ACHN (cell line): ENCODE measurements at regions not wholly inside any gene's neighbourhood (a gene's known extent, or its start where the extent isn't known, plus 50 kb on each side); places are given as distances from the start of the nearest gene placed in this dataset.
A peak's percentile ranks its signal among the peaks of the same experiment; 100 is the strongest.

Experiments
- DNase-seq: peaks from one replicate; pipeline ENCODE4 v3.0.0-alpha.2; 2015
- in situ Hi-C: cut with HindIII; loops from 2 replicates; pipeline ENCODE4 v1.10.0; 2017; ENCODE audit warnings: low sequenced_read_pairs, low pct_ligation_motif_present, low pct_unique_long_range_greater_than_20kb

DNA sequence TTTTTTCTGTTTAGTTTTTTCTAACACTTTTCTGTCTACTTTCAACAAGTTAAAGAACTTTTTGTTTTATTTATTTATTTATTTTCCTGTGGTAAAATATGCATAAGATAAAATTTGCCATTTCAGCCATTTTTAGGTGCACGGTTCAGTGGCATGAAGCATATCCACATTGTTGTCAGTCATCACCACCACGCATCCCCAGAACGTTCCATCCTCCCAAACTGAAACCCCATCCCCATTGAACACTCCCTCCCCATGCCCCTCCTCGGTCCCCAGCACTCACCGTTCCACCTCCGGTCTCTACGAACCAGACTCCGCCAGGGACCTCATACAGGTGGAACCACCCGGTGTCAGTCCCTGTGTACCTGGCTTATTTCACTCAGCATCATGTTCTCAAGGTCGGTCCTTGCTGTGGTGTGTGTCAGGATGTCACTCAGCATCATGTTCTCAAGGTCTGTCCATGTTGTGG lies 118.1 kb downstream of the SIK1 start:
- in situ Hi-C loops, result no loop called here
- no peak for DNase-seq

DNA sequence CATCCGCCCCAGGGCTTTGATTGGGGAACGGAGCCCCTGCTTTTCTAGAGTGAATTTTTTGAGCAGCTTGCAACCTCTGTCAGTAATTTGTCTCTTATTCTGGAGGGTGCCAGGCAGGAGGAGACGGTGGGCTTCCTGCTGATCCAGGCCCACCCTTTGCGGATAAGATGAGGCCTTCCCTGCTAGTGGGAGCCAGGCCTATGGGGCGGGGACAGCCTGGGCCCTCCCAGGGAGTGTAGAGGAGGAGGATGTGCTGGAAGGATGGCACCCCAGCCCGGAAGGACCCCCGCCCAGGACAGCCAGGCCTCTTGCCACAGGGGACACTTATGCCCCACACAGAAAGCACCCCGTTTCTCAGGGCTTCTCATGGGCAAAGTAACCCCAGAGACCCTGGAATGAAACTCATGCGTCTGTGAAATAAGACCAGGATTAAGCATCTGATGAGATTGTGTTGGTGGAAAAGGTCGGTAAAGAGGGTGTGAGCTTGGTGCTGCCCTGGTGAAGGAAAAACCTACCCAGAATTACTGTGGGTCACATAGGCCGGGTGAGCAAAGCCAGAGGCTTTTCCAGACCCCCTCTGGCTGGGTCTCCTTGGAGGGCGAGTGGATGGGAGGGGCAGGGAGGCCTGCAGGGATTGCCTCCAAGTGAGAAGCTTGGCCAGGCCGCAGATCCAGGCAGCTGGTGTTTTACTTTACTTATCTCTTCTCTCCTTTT lies 118.7 kb downstream of the SIK1 start:
- in situ Hi-C loops, result no loop called here
- DNase-seq, result no peak

DNA sequence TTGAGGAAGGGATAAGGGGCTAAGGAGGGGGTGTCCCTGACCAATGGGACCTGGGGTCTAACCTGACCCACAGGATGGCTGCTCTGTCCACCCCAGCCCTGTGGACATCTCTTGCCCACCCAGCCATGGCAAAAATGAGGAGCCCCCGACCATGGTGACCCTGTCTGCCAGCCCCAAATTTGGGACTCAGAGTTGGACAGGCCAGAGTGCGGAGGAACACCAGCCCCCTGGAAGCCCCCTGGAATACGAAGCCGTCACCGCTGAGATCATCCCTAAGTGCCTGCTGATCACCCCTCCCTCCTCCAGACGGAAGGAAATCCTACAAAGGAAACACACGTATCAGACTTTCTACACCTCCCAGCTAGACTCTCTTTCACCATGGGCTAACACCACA lies 119.3 kb downstream of the SIK1 start:
- in situ Hi-C loops, result no loop called here
- no peak for DNase-seq

DNA sequence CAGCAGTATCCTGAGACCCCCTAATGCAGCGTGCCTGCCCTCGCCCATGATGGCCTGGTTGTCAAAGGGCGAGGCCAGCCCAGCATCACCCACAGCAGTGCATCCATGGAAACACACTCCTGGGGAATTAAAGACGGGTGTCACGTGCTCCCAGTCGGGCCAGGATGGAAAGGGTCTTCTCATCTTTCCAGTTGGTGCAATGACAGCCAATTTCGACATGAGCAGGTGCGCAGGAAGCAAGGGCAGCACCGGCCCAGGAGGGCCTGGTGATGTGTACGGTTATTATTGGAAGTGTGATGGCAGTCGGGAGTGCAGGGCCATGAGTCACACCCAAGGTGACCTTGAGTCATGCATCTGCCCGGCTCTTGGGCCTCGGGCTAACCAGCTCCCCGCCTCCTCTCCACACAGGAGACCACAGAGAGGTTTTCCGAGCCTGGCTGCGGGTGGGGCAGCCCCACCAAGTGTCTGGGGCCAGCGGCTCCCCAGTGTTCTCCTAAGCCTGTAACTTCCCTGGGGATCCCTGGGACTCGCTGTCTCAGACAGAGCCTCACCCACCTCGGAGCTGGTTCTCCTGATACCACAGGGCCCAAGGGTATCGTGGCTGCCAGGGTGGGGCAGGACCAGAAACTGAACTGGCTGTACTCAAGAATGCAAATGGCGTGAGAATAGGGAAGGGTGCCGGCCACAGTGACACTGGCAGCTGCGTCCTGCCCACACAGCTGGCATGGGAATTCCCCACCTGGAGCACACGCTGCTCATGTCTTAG lies 119.8 kb downstream of the SIK1 start:
- peak; percentile 54 for DNase-seq
- in situ Hi-C loops, result no loop called here

DNA sequence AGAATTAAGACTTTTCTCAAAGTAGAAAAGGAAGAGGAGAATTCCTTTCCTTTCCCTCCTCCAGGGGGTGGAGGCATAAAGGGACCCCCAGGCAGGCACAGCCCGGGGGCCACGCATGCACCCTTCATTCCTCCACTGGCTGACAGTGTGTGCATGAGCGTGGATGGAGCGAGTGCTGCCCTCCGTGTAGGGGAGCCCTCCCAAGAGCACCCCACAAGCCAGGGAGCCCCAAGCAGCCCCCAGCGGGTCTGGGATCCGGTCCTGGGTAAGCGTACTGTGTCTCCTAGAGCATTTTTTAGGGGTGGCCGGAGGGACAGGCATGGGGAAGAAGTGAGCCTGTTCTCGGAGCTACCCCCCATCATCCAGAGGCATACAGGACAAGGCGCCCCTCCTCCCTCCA lies 120.5 kb downstream of the SIK1 start:
- in situ Hi-C loops, result no loop called here

DNA sequence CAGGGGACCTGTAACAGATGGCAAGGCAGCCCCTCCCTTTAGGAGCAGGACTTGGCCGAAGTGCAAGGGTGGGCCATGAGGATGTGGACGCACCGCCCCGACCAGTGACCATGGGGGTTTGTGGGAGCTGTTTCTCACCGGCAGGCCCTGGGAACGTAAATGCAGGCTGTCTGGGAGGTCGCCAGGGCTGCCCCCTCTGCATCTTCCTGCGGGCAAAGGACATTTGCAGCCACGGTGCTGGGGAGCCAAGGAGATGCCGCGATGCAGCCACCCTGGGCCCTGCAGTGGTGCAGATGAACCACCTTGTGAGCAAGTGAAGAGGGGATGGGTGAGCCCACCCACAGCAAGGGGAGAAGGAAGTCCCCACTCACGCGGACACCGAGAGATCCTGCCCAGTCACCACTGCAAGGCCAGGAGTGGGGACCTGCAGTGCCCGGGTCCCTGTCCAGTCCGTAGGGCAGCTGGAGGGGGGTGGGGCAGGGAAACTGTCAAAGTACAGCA lies 121.1 kb downstream of the SIK1 start:
- no peak for DNase-seq
- in situ Hi-C loops, result no loop called here

More for the DNA sequence above, 120.5 kb downstream of the SIK1 start:
- no peak for DNase-seq

DNA sequence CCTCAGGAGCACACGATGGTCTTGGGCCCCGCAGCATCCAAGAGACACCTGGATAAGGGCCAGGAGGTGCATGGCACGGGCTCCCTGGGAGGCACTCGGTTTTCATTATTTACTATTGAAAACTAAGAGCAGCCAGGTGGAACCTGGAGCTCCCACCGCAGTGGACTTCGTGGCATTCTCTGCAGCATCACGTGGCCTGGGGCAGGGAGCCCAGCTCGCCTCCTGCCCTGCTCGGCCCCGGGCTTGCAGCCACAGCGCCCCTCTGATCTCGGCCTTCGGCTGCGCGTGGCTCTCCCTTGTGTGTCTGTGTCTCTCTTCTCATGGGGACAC lies 121.6 kb downstream of the SIK1 start:
- in situ Hi-C loops, result no loop called here

DNA sequence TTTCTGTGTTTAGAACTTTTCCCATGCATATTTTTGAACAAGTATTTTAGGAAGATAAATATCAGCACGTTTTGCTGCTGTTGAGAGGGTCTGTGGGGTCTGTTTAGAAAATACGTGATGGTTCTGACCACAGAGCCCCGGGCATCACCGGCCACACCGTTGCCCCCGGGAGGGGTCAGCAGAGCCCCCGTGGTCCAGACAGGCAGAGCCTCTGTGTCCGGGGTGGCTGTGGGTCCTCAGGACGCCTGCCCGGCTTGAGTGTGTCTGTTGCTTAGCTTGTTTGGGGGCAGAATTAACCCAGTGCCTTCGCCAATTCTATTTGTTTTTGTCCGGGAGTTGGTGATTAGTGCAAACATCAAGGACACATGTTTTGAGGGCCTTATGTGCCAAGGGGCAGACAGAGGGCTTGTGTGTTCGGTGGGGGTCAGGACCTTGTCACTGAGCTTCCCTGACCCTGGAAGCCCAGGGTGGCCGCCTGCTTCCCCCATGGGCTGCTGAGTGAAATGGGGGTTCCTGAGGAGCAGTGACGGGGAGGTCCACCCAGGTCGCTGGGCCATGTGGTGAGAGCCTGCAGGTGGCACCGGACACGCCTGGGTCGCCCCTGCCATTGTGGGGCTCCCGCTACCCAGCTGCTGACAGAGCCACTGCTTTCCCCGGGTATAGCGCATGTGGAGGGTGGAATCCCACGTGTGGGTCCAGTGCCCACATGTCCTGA lies 122.2 kb downstream of the SIK1 start:
- in situ Hi-C loops, result no loop called here
- no peak for DNase-seq

More for the DNA sequence above, 121.6 kb downstream of the SIK1 start:
- DNase-seq, result no peak

DNA sequence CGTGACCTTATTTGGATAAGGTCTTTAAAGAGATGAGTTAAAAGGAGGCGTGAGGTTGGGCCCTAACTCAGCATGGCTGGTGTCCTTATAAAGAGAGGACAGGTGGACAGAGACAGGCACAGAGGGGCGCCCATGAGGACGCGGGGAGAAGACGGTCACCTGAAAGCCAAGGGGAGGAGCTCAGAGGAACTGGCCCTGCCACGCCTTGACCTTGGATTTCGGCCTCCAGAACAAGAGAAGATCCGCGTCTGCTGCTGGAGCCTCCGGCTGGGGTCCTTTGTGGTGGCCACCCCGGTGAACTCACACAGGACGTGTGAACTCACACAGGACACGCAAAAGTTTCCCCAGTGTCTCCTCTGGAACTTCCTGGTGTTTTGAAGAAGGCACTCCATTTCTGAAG lies 122.7 kb downstream of the SIK1 start:
- no peak for DNase-seq
- in situ Hi-C loops, result no loop called here

DNA sequence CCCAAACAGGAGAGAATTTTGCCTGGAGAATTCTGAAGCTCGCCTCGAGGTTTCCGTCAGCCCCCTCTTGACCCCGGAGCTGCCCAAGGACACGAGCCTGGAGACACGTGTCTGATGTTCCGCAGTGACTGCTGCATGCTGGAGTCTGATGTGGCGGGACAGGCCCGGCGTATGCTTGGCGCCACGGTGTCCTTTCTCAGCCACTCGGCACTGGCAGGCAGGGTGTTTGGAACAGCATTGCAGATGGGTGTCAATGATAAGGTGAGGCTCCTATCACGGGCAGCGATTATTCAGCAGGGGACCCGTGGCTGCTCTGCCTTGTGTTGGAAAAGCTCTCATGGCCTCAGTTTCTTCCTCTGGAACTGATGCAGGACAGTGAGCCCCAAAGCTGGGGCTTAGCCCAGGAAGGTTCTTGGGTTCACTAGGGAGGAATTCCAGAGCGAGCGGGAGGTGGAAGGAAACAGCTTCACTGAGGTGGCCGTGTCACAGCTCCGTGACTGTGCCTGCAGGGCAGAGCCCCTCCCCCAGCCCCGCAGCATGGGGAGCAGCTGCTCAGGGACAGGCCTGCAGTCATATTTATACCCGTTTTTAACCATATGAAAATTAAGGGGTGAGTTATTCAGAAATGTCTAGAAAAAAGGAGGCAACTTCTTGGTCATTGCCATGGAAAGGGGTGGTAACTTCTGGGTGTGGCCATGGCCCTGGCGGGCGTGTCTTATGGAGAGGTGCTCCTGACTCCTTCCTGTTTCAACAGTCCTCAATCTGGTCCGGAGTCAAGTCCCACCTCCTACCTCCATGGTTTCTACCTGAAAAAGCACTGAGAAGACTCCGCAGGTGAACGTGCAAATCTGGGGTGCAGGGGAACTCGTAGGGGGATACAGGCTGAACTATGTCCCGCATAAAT lies 123.4 kb downstream of the SIK1 start:
- no peak for DNase-seq
- in situ Hi-C loops, result no loop called here

DNA sequence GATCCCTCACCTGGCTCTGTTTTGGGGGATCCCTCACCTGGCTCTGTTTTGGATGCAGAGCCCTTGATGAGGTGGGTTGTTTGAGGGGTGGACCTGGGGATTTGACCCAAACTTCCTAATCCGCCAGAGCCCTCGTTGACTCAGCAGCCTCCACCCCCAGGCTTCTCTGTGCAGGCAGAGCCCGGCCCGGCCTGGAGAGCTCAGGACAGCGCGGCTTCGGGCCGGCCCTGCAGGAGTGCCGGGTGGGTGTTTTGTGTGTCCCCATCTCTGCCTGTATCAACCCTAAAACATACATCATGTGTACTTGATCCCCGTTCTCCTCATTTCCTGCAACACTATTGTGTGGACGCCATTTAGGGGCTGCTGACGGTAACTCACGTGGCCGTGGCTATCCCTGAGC lies 124.2 kb downstream of the SIK1 start:
- DNase-seq, result no peak
- in situ Hi-C loops, result no loop called here

DNA sequence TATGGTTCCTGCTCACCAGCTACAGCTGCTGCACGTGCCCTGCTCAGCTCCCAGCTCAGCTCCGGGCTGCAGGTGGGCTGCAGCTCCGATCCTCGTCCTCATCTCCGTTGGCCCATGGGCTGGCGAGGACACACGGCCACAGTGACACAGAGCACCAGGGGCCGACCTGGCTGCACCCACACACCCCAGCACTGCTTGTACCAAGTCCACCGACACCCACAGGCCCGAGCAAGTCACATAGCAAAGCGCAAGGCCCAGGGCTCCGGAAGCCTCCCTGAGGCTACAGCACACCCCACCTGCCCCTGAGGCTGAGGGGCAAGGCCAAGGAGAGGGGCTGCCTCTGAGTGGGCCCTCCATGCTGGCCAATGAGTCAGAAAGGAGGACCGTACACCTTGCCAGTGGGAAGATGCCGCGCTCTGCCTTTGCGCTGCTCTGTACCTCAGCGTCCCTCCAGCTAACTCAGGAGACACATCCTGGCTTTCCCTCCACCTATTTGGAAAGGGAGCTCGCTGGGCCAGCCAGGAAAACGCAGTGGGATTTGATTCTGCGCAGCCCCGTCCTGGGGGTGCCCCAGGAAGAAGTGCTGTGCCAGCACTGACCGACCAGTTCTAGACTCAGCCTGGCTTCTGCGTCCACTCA lies 124.8 kb downstream of the SIK1 start:
- DNase-seq, result no peak
- in situ Hi-C loops, result no loop called here

DNA sequence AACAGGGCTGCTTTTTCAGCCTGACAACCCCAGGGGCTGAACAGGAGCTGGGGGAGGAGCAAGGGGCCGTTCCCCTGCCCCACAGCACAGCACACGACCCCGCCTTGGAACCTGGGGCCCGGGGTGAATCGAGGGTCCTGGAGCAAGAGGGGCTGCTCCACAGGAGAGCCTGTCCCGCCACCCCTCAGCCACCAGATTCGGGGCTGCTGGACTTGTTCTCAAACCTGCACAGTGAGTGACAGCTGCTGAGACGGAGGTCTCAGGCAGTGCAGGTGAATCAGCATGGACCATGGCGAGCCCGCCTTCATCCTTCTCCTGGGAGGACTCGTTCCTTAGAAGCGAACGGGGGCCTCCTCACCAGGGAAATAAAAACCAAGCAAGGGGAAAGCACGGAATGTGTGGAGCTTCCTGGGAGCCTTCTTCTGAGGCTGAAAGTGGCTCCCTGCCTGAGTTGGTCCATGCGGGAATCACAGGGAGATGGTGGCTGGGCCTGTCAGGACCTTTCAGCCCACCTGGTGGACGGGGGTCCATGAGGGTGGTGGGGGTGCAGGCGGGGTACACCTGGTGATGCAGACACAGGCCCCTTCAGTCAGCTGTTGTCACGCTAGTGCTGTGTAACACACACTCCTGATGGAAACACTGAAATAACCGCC lies 125.4 kb downstream of the SIK1 start:
- DNase-seq, result no peak
- in situ Hi-C loops, result no loop called here

DNA sequence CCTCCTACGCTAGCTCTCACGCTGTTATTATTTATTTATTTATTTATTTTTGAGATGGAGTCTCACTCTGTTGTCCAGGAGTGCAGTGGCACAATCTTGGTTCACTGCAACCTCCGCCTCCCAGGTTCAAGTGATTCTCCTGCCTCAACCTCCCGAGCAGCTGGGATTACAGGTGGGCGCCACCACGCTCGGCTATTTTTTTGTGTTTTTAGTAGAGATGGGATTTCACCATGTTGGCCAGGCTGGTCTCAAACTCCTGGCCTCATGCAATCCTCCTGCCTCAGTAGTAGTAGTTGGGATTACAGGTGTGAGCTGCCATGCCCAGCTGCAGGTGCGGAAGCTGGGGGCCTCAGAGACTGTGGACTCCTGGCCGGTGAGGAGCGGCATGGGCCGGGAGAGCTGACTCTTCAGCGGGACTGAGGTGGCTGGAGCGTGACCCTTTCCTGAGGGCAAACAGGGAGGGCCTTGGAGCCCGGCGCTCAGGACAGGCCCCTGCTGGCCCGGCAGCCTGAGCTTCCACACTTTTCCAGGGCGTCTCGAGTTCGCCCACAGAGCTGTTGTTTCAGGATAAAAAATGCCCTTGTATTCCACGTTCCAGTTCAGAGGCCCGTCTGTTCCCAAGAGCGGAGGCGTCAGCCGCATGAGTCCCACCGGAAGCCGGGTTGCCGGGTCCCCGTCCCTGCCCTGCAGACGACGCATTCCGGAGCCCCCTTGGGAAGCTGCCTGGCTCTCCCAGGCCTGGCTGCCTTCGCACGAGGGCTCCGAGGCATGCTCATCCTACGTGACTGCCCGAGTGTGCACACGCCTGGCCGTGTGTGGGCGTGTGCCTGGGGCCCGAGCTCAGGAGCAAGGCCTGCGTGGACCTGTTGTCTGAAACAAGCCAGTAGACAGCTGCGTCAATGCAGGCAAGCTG lies 126.2 kb downstream of the SIK1 start:
- no peak for DNase-seq
- in situ Hi-C loops, result no loop called here

DNA sequence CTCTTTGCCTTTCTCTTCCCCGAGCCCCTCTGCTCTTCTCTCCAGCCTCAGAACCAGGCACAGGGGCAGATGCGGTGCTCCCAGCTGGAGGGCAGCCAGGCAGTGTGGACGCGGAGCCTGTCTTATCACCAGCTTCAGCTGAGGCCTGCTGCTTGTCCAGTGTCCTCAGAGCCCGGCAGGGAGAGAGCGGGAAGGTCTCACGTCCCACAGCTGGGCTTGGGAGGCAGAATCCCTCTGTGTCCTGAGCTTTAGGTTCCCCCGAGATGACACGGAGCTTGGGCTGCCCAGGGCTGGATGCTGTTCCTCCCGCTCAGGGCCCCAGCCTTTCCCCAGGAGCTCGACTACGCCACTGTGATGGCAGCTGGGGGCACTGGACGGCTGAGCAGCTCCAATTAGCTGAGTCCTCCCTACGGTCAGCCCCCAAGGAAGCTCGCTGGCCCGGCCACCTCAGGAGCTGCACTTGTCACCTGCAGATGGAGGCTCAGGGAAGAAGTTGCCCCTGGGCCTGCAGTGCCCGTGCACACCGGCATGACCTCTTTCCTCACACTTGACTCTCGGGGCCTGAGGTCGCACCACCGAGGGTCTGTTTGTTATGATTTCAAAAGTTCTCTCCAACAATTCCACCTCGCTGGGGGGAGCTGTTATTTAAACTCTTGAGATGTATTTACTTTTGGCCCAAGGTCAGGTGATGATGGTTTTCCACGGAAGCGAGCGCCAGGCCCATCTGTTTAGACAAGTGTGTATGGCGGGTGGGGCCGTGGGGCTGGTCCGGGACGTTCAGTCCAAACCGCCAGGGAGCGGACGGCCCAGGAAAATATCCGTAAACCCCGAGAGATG lies 127.3 kb downstream of the SIK1 start:
- in situ Hi-C loops, result no loop called here

More for the DNA sequence above, 127.3 kb downstream of the SIK1 start:
- no peak for DNase-seq
